Renal cortical epithelial cell (primary cell): ENCODE measurements at regions not wholly inside any gene's neighbourhood (a gene's known extent, or its start where the extent isn't known, plus 50 kb on each side); places are given as distances from the start of the nearest gene placed in this dataset.

Experiments
- DNase-seq: peaks from one replicate; pipeline ENCODE4 v3.0.0-alpha.2; 2011; ENCODE audit warnings: low read depth

- DNase-seq = no peak
These were observed 146.9 kb downstream of the PHETA1 start for GRCh38 chr12:111222027-111222414.

GRCh38 chr12:111221062-111222026 is 147.6 kb downstream of the PHETA1 start:
- no peak for DNase-seq

GRCh38 chr12:111220363-111220762 is 148.5 kb downstream of the PHETA1 start:
- no peak for DNase-seq

GRCh38 chr12:111219440-111219839 is 149.5 kb downstream of the PHETA1 start:
- DNase-seq = no peak

DNA sequence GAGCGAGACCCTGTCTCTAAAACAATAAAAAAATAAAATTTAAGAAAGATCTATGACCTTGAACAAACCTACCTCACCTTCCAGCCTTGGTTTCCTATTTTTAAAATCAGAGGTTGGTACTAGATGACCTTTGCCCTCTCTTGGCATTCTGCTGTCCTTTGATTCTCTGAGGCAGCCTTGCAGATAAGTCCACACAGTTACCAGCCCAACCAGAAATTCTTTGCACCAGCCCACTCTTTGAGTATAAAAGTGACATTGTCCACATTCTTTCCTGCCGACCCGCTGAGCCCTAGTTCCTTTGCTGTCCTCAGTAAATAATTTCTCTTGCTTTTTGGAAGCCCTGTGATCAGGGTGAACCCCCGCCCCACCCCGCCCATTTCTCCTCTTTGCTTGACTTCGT is 150.4 kb downstream of the PHETA1 start:
- DNase-seq = no peak

DNA sequence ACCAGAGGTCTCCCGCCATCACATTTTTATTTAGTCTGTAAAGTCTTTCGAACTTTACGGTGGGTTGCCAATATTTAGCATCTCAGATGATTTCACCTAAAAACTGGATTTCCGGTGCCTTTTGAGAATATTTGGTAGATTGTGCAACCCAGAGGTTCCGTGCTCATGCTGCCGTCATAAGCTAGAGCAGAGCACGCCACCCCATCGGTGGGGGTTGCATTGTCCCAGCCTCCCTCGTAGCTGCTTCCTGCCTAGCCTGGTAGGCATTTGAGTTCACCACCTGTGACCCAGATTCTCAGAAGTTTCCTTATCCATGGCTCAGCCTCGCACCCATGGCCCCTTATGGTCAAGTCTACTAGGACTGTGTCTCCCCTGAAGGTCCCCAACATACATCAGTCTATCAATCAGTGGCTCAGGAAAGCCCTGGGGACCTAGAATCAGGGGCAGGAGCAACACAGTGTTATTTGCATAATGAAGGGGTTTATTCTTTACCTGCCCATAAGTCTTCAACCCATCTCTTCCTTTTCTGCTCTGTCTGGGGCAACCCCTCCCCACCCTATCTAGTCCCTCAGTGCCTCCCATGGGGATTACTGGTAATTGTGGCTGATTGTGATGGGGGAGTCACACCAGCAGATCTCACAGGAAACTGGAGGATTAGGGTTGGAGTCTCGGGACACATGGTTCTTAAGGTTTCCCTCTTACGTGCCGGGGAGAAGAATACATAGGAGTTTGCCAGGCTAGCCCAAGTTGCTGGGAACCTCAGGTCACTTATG is 152.3 kb downstream of the PHETA1 start:
- no peak for DNase-seq

GRCh38 chr12:111215881-111216280 is 153.0 kb downstream of the PHETA1 start:
- no peak for DNase-seq

- DNase-seq = no peak
These were observed 154.5 kb downstream of the PHETA1 start for GRCh38 chr12:111214401-111214800.

- DNase-seq = no peak
These were observed 155.3 kb downstream of the PHETA1 start for GRCh38 chr12:111213561-111213960.

DNA sequence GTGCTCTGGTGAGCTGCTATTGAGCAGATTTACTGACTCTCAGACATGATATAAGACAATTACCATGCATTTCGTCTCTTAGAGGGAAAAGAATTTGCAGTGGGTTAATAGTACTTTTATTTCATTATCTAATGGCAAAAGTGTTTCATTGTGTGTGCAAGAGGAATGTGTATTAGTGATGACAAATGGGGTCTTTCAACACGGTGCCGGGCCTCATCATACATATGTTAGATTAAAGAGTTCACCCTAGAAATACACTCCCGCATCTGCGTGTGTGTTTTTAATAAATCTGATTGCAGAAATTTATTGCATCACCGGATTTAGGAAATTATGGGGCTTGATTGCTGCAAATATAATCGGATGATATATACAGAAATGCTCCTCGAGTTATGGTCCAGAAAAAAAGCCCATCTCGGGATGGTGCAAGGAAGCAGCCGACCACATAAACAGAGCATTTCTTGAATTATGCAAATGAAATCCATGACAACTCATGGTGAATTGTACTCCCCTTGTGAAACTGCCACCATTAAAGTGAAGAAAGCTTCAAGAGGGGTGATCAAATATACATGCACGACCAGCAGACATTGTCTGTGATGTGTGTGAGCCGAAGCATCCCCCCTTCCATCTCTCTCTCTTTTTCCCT is 156.0 kb downstream of the PHETA1 start:
- DNase-seq = no peak

DNA sequence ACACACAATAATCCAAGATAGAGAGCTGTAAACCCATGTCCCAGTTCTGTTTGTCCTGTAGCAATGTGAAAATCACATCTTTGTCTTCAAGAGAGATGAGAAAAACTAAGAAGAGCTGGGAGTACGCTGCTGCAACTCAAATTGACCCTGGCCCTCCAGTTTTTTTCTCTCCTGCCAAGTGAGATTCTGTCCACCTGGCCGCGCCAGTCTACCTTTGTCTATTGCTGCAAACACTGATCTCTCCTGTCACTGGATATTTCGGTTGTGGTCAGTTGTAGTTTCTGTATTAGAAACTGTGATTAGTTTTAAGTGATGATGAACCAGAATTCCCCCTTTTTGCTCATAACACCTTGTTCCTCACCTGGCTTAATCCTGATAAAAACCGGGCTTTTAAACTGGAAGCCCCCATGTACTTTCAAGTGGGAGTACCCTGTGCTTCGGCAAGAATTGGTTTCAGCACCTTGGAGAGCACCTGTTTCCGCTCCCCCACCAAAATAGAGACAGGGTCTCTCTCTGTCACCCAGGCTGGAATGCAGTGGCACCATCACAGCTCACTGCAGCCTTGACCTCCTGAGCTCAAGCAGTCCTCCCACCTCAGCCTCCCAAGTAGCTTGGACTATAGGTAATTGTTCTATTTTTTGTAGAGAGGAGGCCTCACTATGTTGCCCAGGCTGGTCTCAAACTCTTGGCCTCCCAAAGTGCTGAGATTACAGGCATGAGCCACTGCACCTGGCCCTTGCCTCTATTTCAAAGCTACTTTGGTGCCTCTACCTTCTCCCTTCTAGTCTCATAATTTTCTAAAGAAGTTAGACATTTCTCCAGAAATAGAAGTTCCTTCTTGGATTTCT is 156.8 kb downstream of the PHETA1 start:
- no peak for DNase-seq

DNA sequence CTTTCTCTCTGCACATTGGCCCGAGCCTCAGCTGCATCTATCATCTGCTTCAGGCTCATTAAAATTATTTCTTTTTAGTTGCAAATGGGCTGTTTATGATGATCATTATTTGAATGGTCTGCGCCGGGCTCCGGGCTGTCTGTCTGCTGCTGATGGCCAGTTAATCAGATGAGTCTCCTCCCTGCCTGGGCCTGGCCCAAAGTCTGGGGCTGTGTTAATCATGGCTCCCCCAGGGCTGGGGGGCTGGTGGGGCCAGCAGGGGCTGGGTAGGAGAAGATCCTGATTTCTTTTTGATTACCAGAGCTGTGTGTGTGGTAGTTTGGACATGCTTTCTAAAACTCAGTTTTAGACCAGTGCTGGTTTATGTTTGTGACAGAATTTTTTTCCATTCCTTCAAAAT is 159.1 kb downstream of the PHETA1 start:
- DNase-seq = no peak

DNA sequence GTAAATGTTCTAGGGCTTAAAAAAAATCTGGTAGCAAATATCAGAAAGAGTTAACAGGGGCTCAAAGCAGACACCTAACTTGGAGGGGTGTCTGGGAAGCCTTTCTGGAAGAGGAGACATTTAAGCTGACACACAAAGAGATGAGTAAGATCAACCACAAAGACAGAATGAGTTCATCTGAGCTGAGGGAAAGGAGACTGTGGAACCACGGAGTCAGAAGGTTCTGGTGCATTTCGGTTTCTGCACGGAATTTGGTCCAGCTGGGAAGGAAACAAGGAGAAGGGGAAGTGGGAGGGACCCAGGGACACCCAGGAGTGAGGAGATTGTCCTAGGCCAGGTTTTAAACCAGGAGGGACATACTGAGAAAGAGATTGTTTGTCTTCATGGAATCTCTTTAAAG is 161.1 kb downstream of the PHETA1 start:
- no peak for DNase-seq

GRCh38 chr12:111204788-111205241 is 164.1 kb downstream of the PHETA1 start:
- no peak for DNase-seq

DNA sequence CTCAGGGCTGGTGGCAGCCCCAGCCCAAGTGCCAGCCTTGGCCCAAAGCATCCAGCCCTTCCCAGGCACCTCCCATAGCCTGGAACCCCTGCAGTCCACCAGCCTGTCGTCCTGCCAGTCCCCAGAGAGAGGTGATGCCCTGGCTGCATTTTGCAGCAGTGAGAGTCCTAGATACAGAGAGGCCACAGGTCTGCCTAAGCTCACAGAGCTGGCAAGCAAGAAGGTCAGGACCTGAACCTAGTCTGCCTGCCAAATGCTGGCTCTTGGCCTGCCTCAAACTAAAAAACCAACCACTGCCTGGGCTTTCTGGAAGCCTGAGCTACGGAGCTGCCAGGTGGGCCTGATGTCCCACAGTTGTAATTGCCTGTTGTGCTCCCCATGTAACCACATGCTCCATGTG is 164.9 kb downstream of the PHETA1 start:
- no peak for DNase-seq

DNA sequence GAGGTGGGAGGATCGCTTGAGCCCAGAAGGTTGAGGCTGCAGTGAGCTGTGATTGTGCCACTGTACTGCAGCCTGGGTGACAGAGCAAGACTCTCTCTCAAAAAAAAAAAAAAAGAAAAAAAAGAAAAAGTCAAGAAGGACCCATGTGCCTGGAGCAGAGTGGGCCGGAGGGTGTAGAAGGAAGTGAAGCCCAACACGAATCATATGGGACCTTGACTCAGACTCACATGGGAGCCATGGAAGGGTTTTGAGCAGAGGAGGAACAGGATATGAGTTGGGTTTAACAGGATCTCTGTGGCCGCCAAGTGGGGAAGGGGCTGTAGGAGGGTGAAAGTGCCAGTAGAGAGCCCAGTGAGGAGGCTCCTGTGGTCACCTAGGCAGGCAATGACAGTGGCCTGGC is 165.4 kb downstream of the PHETA1 start:
- DNase-seq = no peak

DNA sequence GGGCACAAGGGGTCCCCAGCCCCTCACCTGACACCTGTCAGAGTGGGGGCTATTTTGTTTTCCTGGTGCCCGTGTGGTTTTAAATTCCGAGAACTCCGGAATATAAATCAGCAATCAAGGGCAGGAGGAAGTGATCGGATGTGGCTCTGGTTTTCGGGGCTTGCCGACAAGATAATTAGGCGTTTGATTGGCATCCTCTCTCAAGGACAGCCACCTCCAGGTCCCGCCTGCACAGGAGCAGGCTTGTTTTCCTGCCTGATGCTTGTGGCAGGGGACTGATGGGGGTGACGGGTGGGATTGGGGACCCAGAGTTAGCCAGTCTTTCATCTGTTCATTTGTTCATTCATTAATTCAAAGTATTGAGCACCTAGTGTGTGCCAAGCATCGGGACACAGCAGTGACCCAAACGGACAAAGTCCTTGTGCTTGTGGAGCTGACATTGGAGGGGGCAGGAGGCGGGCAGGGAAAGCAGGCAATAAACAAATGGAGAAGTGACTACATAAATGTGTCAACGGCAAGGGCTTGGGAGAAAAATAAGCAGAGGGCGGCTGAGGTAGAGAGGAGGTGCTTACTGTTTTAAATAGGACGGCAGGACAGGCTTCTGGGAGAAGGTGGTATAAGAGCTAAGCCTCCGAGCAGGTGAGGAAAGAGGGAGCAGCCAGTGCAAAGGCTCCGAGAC is 166.5 kb downstream of the PHETA1 start:
- DNase-seq = no peak

- DNase-seq = no peak
These were observed 167.2 kb downstream of the PHETA1 start for GRCh38 chr12:111201495-111202236.

- no peak for DNase-seq
These were observed 167.9 kb downstream of the PHETA1 start for GRCh38 chr12:111201036-111201435.

DNA sequence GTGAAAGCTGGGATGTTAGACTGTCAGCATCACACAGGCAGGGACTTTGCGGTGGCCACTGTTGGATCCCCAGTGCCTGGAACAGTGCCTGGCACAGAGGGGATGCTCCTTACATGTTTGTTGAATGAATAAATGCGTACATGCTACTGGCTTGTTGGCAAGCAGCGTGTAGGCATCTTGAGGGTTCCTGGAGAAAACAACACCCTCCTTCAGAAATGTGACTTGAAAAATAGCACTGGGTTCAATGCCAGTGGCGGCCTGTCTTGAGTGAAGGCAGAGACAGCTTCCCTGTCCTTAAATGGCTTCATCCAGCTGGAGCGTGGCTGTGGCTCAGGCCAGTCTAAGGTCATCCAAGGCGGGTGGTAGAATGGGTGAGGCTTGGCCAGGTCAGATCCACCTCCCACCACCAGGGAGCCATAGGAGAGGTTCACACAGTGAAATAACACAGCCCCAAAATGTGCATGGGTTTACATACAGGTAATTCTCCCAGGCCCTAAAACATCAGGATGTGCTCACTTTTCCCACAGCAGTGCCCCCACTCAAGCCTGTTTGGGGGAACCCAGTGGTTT is 171.4 kb downstream of the PHETA1 start:
- no peak for DNase-seq
